B cell (primary cell): ENCODE measurements at regions not wholly inside any gene's neighbourhood (a gene's known extent, or its start where the extent isn't known, plus 50 kb on each side); places are given as distances from the start of the nearest gene placed in this dataset.

Experiments
- EZH2 ChIP-seq: IDR thresholded peaks from 2 replicates; pipeline ENCODE4 v1.6.1; 2012; ENCODE audit warnings: borderline replicate concordance, low read depth, mild to moderate bottlenecking, moderate library complexity, low read length; ENCODE audit not compliant: insufficient read depth, poor library complexity, severe bottlenecking
- TF ChIP-seq, protein P1 (sequence below): fragments of 200-600 bp; IDR thresholded peaks from one replicate; pipeline ENCODE4 v1.8.0; 2022; ENCODE audit warnings: antibody characterized with exemption, mild to moderate bottlenecking

GRCh38 chr12:75692876-75693275, 181.5 kb upstream of the KRR1 start:
- no peak for TF ChIP-seq EZH2
- TF ChIP-seq, protein P1, sequence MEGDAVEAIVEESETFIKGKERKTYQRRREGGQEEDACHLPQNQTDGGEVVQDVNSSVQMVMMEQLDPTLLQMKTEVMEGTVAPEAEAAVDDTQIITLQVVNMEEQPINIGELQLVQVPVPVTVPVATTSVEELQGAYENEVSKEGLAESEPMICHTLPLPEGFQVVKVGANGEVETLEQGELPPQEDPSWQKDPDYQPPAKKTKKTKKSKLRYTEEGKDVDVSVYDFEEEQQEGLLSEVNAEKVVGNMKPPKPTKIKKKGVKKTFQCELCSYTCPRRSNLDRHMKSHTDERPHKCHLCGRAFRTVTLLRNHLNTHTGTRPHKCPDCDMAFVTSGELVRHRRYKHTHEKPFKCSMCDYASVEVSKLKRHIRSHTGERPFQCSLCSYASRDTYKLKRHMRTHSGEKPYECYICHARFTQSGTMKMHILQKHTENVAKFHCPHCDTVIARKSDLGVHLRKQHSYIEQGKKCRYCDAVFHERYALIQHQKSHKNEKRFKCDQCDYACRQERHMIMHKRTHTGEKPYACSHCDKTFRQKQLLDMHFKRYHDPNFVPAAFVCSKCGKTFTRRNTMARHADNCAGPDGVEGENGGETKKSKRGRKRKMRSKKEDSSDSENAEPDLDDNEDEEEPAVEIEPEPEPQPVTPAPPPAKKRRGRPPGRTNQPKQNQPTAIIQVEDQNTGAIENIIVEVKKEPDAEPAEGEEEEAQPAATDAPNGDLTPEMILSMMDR, result no peak
